Caco-2 (cell line): ENCODE measurements at regions not wholly inside any gene's neighbourhood (a gene's known extent, or its start where the extent isn't known, plus 50 kb on each side); places are given as distances from the start of the nearest gene placed in this dataset.

Source experiments
- BruUV-seq: library from RNA; stranded (reverse); fragments of 400-500 nt; replicated peaks from 2 replicates; lab custom pipeline; 2021; lab: Mats Ljungman, UMichigan
- CTCF ChIA-PET: fragments of 300-600 bp; sonication (Branson Sonifier 250); formaldehyde crosslinking; loops from one replicate; lab custom pipeline; 2022; ENCODE audit warnings: antibody characterized with exemption; lab: Charles Lee
- POLR2A ChIA-PET: fragments of 300-600 bp; sonication (Branson Sonifier 250); formaldehyde crosslinking; loops from one replicate; lab custom pipeline; 2022; ENCODE audit warnings: antibody characterized with exemption; lab: Charles Lee
- DNase-seq, 2 experiments: peaks; one replicate each; pipeline versions ENCODE4 v3.0.0 to v3.0.0-alpha.2; 2020 to 2022
- H3K27me3 ChIP-seq: replicated peaks from 2 replicates; pipeline ENCODE4 v1.6.0; 2011; ENCODE audit warnings: low read length; ENCODE audit not compliant: control insufficient read depth, insufficient read depth
- H3K36me3 ChIP-seq: 2 replicates; pipeline ENCODE4 v1.5.1; 2011; ENCODE audit warnings: low read length; ENCODE audit not compliant: control insufficient read depth, insufficient read depth
- H3K4me1 ChIP-seq: fragments of 250-450 bp; sonication (Bioruptor Pico); 2 replicates; pipeline ENCODE4 v1.5.1; 2020; ENCODE audit warnings: mild to moderate bottlenecking
- H3K4me3 ChIP-seq: 2 replicates; pipeline ENCODE4 v1.5.1; 2011; ENCODE audit warnings: low read depth, mild to moderate bottlenecking, control low read depth, low read length
- H3K9me3 ChIP-seq: fragments of 250-450 bp; sonication (Bioruptor Pico); 2 replicates; pipeline ENCODE4 v1.5.1; 2020; ENCODE audit warnings: mild to moderate bottlenecking, moderate library complexity
- H3K27ac Mint-ChIP-seq: one replicate; pipeline ENCODE4 v1.8.0; 2022; ENCODE audit warnings: mixed read lengths; ENCODE audit not compliant: unreplicated experiment
- H3K27me3 Mint-ChIP-seq: one replicate; pipeline ENCODE4 v1.8.0; 2022; ENCODE audit warnings: mixed read lengths; ENCODE audit not compliant: insufficient read depth, unreplicated experiment
- H3K36me3 Mint-ChIP-seq: one replicate; pipeline ENCODE4 v1.8.0; 2022; ENCODE audit warnings: mild to moderate bottlenecking, mixed read lengths; ENCODE audit not compliant: insufficient read depth, unreplicated experiment
- H3K4me1 Mint-ChIP-seq: one replicate; pipeline ENCODE4 v1.8.0; 2022; ENCODE audit warnings: low read depth, mixed read lengths; ENCODE audit not compliant: unreplicated experiment
- H3K4me3 Mint-ChIP-seq: one replicate; pipeline ENCODE4 v1.8.0; 2022; ENCODE audit warnings: mild to moderate bottlenecking, moderate library complexity, mixed read lengths; ENCODE audit not compliant: unreplicated experiment
- H3K9me3 Mint-ChIP-seq: one replicate; pipeline ENCODE4 v1.8.0; 2022; ENCODE audit warnings: mixed read lengths; ENCODE audit not compliant: unreplicated experiment
- CTCF ChIP-seq, 2 experiments: fragments of 200-600 bp in 1 of 2; IDR thresholded peaks; 1 replicate in 1 of 2; 2 replicates in 1 of 2; pipeline versions ENCODE4 v1.5.1 to v1.8.0; 2011 to 2022; ENCODE audit warnings: antibody characterized with exemption in 1 of 2, control low read depth in 1 of 2, inconsistent platforms in 1 of 2, low read depth in 1 of 2, low read length in 1 of 2, mild to moderate bottlenecking in 1 of 2, moderate library complexity in 1 of 2; ENCODE audit not compliant: insufficient read depth in 1 of 2, severe bottlenecking in 1 of 2, unreplicated experiment in 1 of 2
- intact Hi-C: fragments of 100-400 bp; cut with micrococcal nuclease; formaldehyde crosslinking; loops from one replicate; pipeline ENCODE4 v1.10.0; 2022; ENCODE audit not compliant: unreplicated experiment

GRCh38 chr10:83283151-83283550 lies 856.2 kb upstream of the GHITM start:
- H3K36me3 Mint-ChIP-seq = no peaks in the 10 kb centered on the region
- no peaks in the 10 kb centered on the region for H3K27me3 ChIP-seq
- no peak overlapping the region for H3K27ac Mint-ChIP-seq
- no peak for DNase-seq
- H3K27me3 Mint-ChIP-seq = peaks cover 2% of the 10 kb centered on the region
- TF ChIP-seq CTCF (IDR thresholded peaks at IDR 0.05; ENCODE audit: insufficient read depth in 1 of 2, low read depth in 1 of 2, low read length in 1 of 2, severe bottlenecking in 1 of 2, unreplicated experiment in 1 of 2) = no peak
- peaks cover 8% of the 10 kb centered on the region for H3K4me1 Mint-ChIP-seq
- CTCF ChIA-PET = no interaction called here
- no peaks in the 10 kb centered on the region for H3K36me3 ChIP-seq
- intact Hi-C loops = no loop called here
- H3K4me1 ChIP-seq = no peaks in the 10 kb centered on the region
- no peak overlapping the region for H3K4me3 Mint-ChIP-seq
- no peaks in the 10 kb centered on the region for H3K9me3 ChIP-seq
- BruUV-seq = no TSS peak
- no peak overlapping the region for H3K4me3 ChIP-seq
- POLR2A ChIA-PET = no interaction called here
- H3K9me3 Mint-ChIP-seq = peaks cover 13% of the 10 kb centered on the region

GRCh38 chr10:83287374-83287773 lies 851.9 kb upstream of the GHITM start:
- no peak overlapping the region for H3K4me3 Mint-ChIP-seq
- Histone ChIP-seq H3K4me3 (no peak overlapping the region), H3K27me3 (no peaks in the 10 kb centered on the region), H3K4me1 (no peaks in the 10 kb centered on the region), H3K36me3 (no peaks in the 10 kb centered on the region), H3K9me3 (no peaks in the 10 kb centered on the region)
- BruUV-seq = no TSS peak
- CTCF ChIA-PET = no interaction called here
- no peak overlapping the region for H3K27ac Mint-ChIP-seq
- POLR2A ChIA-PET = no interaction called here
- no peak for TF ChIP-seq CTCF (IDR thresholded peaks at IDR 0.05; ENCODE audit: insufficient read depth in 1 of 2, low read depth in 1 of 2, low read length in 1 of 2, severe bottlenecking in 1 of 2, unreplicated experiment in 1 of 2)
- intact Hi-C loops = no loop called here
- H3K4me1 Mint-ChIP-seq = peaks cover 8% of the 10 kb centered on the region
- H3K36me3 Mint-ChIP-seq = no peaks in the 10 kb centered on the region
- H3K27me3 Mint-ChIP-seq = peaks cover 2% of the 10 kb centered on the region
- peaks cover 13% of the 10 kb centered on the region for H3K9me3 Mint-ChIP-seq
- no peak for DNase-seq

- ChIA-PET POLR2A (no interaction called here), CTCF (no interaction called here)
- H3K36me3 ChIP-seq = no peaks in the 10 kb centered on the region
- H3K27me3 ChIP-seq = no peaks in the 10 kb centered on the region
- DNase-seq = no peak
- no peak overlapping the region for H3K4me3 Mint-ChIP-seq
- H3K4me1 ChIP-seq = no peaks in the 10 kb centered on the region
- no peak for TF ChIP-seq CTCF (IDR thresholded peaks at IDR 0.05; ENCODE audit: insufficient read depth in 1 of 2, low read depth in 1 of 2, low read length in 1 of 2, severe bottlenecking in 1 of 2, unreplicated experiment in 1 of 2)
- H3K9me3 ChIP-seq = no peaks in the 10 kb centered on the region
- no peaks in the 10 kb centered on the region for H3K36me3 Mint-ChIP-seq
- H3K4me3 ChIP-seq = no peak overlapping the region
- H3K9me3 Mint-ChIP-seq = peaks cover 19% of the 10 kb centered on the region
- peaks cover 8% of the 10 kb centered on the region for H3K4me1 Mint-ChIP-seq
- intact Hi-C loops = no loop called here
- peaks cover 2% of the 10 kb centered on the region for H3K27me3 Mint-ChIP-seq
- no TSS peak for BruUV-seq
- no peak overlapping the region for H3K27ac Mint-ChIP-seq
These were observed 849.9 kb upstream of the GHITM start for GRCh38 chr10:83289373-83289772.
